Midbrain (tissue), 1 donor: ENCODE measurements at regions not wholly inside any gene's neighbourhood (a gene's known extent, or its start where the extent isn't known, plus 50 kb on each side); places are given as distances from the start of the nearest gene placed in this dataset.
"Not testable (repeated sequence)": the region's sequence is repeated elsewhere in the genome, so short reads cannot be mapped to it uniquely, and the experiment has no call there.

Source experiments
- DNase-seq: peaks from one replicate; lab custom pipeline; 2025; lab: John Stamatoyannopoulos, UW

DNA sequence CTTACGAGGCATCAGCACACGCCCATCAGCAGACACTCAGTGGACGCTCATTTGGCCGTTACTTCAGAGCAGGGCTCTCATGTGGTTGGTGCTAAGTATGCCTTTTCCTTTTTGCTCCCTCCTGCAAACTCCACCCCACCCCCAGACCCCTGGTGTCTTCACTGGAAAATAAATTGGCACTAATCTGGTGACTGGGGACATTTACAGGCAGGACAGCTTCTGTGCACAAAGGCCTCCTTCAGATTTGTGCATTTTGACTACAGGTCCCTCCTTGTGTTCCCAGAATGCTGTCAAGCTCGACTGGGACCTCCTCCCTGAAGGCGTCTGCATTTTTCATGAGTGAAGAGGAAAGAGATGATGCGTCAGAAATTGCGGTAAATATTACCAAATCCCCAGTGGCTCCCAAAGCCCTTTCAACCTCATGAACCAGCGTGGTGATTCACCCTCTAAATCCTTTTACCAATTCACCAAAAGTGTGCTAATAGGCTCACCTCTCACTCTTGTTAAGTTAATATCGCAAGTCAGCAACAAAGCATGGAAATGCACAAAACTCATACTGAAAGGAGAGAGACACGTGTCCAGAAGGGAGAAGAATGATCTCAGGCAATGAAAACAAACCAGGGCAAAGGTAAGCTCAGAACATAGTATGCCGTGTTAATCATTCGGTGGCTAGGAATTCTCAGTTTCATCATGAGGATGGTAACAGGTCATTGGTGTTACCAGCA is 119.0 kb downstream of the NKX6-1 start:
- no peak for DNase-seq

DNA sequence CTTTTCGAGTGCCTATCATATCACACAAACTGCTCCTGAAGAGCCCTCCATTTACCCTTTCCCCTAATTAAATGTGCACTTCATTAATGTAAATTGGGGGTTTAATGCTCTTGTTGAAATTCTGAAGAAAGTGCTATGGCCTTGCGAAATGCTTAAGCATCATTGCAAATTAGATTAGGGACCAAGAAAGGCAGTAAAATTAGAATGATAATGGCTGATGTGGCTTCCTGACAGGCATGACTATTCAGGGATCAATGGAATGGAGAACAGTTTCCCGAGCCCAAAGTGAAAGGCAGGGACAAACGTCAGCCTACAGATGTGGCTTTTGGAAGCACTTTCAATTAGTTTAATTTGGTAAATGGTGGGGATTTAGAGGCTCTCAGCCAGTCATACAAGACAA is 120.1 kb downstream of the NKX6-1 start:
- DNase-seq = no peak

DNA sequence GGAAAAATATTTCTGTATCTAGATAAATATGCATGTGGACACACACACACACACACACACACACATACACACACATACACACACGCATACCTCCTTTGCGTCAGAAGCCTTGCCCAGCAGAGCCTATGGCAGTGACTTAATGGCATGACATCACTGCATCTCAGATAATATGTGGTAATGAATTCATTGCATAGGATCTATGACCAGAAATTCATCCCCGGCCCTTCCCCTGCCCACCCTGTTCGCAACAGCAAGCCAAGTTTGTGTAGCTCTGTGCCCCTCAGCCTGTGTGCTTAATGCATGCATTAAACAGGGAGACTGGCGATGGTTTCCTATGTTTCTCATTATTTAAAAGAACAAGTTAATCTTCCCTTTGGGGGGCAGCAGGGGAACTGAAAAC is 120.7 kb downstream of the NKX6-1 start:
- DNase-seq = no peak

DNA sequence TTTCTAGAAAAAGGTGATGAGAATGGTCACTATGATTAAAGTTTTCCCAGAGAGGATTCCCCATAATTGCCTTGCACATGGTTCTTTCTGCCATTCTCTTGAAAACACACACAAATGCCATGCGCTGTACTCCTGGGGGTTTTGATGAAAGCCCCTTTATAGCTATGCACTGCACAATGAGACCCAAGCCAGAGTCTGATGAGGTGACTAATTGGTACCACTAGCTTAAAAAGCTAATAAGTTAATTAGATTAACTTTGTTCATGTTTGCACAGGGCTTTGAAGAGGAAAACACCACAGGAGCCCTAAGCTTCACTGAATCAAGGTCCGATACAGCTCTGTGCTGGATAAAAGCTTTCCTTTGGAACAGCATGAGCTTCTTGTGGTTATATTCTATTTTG is 132.2 kb downstream of the NKX6-1 start:
- DNase-seq = no peak

DNA sequence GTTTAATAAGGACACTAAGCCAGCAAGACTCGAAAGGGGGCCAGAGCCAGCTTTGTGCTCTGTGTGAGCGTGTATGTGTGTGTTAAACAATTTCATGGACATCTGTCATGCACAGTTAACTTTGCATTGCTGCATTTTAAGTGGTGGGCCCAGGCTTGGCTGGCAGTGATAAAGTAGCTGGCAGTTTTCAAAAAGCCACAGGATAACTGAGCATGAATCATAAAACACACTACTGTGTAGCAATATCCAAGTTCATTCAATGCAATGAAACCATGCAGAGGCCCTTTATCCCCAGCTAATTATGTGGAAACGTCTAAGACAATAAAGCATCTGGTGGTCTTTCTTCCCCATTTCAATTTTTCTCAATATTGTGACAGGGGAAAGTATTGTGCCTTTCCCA is 132.9 kb downstream of the NKX6-1 start:
- no peak for DNase-seq

DNA sequence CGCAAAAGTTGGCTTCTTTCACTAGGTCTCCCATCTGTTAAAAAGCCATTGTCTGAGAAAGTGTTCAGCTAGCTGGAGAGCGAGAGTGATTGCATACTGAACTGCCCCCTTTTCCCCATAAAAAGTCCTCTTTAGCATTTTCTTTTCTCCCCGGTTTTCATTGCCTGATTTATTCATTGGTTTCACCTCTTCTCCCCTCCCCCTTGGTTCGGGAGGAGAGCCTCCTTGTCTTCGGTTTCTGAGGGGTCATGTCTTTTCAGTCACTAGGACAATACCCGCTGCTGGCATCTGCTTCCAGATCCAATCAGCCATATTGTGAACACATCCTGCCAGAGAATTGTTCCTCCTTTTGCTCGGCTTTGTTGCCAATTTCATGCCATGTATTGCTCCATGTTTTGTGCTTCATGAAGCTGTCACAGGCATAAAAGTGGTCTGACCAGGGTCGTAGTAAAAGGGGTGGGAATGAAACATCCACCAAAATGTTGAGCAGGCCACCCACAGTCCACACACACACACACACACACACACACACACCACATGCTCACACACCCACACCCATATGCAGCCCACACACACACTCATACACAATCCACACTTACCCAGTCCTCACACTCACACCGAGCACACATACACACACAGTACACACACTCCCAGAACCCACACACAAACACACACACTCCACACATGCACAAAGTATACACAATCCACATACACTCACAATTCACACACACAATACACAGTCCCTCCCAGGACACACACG is 136.0 kb downstream of the NKX6-1 start:
- no peak for DNase-seq

DNA sequence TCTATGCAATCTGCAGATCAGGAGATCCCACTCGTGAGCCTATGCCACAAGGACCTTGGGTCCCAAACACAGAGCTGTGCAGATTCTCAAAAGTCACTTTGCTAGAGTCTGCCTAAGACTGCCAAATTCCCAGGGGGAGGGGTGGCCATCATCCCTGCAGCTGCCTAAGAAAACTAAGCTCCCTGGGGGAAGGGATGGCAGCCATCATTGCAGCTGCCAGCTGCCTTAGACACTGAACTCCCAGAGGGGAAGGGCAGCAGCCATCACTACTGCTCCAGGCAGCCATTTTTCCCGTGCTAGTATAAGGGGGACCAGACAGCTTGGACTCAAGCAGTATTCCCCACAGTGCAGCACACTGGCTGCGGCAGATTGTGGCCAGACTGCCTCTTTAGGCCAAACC is 156.9 kb downstream of the NKX6-1 start:
- no peak for DNase-seq

DNA sequence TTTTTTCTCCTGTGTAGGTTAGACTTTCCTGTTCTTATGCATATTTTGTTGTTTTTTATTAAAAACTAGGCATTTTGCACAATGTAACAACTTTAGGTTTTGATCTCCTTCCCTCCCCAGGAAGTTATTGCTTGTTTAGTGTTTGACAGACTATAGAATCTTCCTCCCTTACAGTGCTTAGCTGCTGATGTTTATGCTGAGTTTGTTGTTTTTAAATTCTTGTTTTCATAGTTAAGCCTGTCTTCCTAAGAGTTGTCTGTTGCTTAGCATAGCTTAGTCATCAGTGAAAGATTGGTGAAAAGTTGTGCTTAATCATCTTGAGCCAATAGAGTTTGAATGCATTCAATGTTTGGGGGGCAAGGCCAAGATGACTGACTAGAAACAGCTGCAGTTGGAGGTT is 157.5 kb downstream of the NKX6-1 start:
- DNase-seq = no peak

DNA sequence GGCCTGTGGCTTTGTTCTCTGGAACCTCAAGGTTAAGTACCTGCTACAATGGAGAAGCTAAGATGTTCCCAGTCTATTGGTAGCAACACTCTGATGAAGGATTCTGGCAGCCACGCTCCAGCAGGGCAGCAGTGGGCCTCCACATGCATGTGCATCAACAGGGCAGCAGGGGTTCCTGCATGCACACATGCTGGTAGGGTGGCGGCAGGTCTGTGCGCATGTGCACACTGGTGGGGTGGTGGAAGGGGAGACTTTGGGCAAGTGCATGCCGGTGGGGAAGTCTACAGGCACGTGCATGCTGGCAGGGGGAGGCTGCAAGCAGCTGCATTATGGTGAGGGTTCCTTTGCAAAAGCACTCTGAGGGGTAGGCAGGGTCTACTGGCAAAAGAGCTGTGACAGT is 160.7 kb downstream of the NKX6-1 start:
- DNase-seq = no peak

DNA sequence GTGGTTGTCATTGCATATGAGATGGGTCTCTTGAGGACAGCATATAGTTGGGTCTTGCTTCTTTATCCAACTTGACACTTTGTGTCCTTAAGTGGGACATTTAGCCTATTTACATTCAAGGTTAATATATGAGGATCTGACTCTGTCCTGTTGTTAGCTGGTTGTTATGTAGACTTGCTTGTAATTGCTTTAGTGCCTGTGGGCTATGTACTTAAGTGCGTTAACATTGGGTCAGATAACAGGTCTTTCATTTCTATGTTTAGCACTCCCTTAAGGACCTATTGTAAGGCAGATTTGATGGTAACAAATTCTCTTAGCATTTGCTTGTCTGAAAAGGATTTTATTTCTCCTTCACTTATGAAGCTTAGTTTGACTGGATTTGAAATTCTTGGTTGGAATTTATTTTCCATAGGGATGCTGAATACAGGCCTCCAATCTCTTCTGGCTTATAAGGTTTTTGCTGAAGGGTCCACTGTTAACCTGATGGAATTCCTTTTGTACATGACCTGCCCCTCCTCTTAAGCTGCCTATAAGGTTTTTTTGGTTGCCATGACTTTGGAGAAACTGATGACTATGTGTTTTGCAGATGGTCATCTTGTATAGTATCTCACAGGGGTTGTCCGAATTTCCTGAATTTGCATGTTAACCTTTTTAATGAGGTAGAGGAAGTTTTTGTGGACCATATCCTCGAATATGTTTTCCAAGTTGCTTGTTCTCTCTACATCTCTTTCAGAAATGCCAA is 162.0 kb downstream of the NKX6-1 start:
- no peak for DNase-seq

DNA sequence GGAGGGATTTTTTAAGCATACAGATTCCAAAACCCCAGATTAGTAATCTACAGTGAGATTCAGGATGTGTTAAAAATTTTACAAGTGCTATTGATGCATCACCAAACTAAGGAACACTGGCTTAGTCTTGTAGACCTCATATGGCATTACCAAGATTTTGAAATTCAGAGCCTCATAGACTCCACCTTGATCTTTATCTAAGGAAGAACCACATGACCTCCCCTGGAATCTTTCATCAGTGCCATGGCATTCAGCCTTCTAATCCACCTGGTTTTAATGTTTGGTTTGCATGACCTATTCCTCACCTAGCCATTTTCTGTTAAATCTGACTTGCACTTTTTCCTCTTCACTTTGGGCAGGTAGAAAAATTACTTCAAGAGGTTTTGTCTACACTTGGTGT is 171.6 kb downstream of the NKX6-1 start:
- no peak for DNase-seq

DNA sequence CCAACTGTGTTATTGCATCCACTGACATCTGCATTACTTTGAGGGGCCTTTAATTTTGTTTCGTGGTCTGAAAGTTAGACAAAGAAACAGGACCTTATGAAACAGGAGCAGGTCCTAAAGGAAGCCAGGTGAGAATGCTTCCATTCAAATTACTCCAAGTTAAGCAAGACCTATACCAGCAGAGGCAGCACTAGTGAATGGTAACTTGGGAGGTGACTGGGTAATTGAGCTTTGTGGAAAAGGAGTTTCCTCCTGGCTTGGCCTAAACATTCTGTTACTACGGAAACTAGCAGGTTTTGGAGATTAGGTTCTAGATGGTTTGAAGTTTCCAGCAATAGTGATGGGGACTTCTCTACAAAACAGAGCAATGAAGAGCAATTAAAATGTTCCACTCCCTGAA is 173.5 kb downstream of the NKX6-1 start:
- DNase-seq = no peak

DNA sequence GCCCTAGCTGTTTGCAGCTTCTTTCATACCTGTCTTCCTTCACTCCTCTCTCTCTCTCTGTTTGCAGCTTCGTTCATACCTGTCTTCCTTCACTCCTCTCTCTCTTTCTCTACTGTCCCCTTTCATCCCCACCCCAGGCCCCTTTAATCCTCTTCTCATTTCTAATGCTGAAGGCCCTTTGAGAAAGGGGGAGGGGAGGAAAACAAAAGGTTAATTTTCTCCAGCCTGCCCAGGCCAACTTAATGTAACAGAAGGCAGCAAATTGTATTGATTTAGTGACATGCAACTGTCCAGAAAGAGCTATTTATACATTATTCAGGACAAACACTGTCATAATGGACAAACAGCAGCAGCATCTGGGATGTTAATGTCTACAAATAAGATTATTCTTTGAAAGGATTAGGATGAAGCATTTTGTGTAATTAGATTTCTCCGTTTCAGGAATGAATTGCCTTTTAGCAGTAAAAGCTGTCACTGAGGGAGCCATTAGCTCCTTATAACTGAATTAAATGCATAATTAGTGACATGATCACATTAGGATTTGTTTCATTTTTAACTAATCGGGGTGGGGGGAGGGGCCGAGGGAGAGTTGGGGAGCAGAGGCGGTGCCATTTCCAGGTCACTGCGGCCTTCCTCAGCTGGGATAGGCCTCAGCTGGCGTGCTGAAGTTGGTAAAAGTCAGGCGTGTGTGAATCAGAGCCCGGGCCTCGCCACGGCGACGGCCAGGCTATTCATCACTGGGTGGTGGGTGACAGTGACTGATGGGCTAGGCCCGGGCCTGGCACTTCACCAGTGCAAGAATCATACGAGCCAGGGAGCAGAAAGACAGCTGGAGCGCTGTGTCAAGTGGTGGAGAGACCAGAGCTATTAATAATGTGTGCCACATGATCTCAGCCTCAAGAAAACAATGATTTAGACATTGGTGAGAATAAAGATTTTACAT is 174.5 kb downstream of the NKX6-1 start:
- DNase-seq = no peak

DNA sequence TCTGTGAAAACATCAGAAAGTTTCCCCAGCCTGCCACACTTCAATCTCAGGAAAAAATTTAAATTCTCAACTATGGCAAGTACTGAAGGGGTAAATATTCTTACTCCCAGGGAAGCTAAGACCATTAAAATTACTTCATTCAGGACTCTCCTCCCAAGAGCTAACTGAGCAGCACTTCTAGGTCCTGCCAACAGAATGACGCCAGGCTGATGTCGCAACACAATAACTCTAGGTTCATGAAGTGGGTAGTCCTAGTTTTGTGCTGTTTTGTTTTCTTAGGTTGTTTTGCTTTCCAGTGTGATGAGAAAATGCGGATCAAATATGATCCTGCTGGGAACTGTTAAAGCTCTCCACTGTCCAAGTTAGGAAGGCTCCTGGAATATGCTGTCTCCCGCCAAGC is 180.0 kb downstream of the NKX6-1 start:
- no peak for DNase-seq

DNA sequence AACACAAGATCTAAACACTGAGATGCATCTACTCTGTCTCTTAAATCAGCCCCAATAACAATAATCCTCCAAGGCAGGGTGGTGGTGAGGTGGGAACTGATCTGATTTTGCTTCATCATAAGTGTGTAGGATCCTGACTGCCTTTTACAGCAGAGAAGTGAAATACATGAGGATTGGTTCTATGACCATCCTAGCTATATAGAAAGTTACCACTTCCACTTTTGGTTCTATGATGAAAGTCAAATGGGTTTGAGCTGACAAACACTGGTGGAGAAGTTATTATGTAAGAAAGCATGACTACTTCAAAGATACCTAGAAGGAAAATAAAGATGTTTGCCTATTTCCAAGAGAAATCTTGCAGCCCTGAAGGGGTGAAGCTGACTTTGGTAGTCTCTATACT is 181.6 kb downstream of the NKX6-1 start:
- no peak for DNase-seq

DNA sequence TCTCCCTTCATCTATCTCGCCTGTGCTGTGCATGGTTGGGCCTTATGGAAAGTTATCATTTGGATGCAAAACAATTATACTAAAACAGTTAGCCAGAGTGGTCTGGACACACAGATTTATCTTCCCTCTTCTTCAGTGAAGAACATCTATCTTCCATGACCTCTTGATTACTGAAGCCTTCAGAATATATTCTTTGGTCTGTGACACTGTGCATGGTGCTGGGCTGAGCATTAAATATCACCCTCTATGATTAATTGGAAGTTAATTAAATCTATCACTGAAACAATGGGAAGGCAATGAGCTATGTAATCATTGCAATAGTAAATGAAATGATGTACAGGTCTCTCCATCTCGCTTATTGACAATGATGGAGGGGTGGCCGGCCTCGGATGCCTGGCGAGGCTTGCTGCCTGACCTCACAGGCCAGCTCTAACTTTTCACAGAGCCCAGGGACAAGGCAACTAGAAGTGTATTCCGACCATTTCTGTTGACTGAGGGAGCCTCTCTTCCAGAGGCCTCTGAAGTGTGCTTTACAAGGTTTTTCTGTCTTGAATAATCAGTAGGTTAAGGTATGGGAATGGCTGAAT is 186.6 kb downstream of the NKX6-1 start:
- no peak for DNase-seq

DNA sequence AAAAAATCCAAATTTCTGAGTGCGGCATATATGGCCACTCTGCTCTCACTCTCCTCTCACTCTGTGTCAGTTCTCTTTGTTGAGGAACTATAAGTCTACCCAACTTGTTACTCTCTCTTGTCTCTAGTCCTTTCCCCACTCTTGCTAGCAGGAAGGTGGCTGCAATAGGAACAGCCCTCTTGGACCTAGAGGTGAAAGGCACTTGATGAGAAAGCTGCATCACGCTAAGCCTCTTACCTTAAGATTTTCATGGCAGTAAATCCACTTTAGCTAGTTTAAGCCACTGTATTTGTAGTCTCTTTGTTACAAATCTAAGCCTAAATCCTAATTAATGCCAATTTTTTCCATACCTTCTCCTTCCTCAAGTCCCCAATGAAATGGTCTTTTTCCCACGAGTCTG is 189.9 kb downstream of the NKX6-1 start:
- no peak for DNase-seq

DNA sequence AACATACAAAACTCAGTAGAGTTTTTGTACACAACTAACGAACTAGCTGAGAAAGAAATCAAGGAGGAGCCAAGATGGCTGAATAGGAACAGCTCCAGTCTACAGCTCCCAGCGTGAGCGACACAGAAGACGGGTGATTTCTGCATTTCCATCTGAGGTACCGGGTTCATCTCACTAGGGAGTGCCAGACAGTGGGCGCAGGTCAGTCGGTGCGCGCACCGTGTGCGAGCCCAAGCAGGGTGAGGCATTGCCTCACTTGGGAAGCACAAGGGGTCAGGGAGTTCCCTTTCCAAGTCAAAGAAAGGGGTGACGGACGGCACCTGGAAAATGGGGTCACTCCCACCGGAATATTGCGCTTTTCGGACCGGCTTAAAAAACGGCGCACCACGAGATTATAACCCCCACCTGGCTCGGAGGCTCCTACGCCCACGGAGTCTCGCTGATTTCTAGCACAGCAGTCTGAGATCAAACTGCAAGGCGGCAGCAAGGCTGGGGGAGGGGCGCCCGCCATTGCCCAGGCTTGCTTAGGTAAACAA is 200.3 kb downstream of the NKX6-1 start:
- DNase-seq = not testable (repeated sequence)

DNA sequence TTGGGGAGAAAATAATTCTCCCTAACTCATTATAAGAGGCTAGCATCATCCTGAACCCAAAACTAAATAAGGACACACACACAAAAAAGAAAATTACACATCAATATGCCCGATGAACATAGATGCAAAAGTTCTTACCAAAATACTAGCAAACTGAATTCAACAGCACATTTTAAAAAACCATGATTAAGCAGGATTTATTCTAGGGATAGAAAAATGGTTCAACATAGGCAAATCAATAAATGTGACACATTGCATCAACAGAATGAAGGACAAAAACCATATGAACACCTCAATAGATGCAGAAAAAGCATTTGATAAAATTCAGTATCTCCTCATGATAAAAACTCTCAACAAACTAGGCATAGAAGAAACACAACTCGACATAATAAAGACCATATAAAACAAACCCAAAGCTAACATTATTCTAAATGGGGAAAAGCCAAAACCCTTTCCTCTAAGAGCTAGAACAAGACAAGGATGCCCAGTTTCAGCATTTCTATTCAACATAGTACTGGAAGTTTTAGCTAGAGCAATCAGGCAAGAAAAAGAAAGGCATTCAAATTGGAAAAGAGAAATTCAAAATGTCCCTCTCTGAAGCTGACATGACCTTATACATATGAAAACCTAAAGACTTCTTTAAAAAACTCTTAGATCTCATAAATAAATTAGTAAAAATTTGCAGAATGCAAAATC is 200.9 kb downstream of the NKX6-1 start:
- DNase-seq = no peak

DNA sequence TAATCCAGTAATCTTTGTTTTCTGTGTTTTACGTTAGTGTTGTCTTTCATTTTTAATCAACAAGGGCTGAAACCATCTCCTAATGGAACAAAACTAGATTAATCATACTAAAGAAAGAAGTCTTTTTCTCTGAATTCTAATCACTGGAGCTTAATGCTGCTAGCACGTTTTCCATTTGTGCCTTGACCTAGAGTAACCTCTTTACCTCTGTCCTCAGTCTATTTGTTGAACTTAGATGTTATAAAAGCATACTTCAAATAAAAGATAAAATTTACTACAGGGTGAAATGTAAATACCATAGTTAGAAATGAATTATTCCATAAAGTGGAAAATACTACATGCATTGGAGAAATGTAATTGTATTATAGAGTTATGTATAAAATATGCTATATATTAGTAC is 207.1 kb downstream of the NKX6-1 start:
- no peak for DNase-seq

DNA sequence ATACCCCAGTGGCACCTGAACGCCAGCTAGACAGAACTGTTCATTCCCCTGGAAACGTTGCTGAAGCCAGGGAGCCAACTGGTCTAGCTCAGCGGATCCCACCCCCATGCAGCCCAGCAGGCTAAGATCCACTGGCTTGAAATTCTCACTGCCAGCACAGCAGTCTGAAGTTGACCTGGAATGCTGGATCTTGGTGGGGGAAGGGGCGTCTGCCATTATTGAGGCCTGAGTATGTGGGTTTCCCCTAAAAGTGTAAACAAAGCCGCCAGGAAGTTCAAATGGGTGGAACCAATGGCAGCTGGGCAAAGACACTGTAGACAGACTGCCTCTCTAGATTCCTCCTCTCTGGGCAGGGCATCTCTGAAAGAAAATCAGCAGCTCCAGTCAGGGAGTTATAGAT is 213.0 kb downstream of the NKX6-1 start:
- no peak for DNase-seq
